22Rv1 (cell line): ENCODE measurements at regions not wholly inside any gene's neighbourhood (a gene's known extent, or its start where the extent isn't known, plus 50 kb on each side); places are given as distances from the start of the nearest gene placed in this dataset.

Experiments
- H3K27ac ChIP-seq: fragments of 450-650 bp; 2 replicates; pipeline ENCODE4 v1.5.1; 2017
- ZFX ChIP-seq: fragments of 450-650 bp; IDR thresholded peaks from 2 replicates; pipeline ENCODE4 v1.6.1; 2017; ENCODE audit warnings: antibody characterized with exemption, borderline replicate concordance
- TF ChIP-seq, protein P1 (sequence below): fragments of 450-650 bp; IDR thresholded peaks from 2 replicates; pipeline ENCODE4 v1.5.1; 2017; ENCODE audit warnings: mild to moderate bottlenecking

DNA sequence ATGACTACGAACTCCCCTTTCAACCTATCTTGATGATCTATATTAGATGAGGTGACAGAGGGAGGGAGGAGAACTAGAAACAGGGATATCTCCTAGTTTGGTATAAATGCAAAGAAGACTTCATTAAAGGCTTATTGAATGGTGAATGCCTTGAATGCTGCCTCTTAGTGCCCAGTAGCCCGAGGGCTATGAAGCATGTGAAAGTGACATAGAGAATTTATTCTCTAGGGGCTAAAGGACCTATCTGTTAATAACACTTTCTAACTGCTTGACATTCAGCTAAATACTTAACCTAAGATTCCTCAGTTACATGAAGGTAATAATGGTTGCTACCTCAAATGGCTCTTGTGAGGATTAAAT is 764.1 kb downstream of the LTN1 start:
- H3K27ac ChIP-seq = no peak overlapping the region
- TF ChIP-seq, protein P1, sequence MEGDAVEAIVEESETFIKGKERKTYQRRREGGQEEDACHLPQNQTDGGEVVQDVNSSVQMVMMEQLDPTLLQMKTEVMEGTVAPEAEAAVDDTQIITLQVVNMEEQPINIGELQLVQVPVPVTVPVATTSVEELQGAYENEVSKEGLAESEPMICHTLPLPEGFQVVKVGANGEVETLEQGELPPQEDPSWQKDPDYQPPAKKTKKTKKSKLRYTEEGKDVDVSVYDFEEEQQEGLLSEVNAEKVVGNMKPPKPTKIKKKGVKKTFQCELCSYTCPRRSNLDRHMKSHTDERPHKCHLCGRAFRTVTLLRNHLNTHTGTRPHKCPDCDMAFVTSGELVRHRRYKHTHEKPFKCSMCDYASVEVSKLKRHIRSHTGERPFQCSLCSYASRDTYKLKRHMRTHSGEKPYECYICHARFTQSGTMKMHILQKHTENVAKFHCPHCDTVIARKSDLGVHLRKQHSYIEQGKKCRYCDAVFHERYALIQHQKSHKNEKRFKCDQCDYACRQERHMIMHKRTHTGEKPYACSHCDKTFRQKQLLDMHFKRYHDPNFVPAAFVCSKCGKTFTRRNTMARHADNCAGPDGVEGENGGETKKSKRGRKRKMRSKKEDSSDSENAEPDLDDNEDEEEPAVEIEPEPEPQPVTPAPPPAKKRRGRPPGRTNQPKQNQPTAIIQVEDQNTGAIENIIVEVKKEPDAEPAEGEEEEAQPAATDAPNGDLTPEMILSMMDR = no peak
- no peak for TF ChIP-seq ZFX

DNA sequence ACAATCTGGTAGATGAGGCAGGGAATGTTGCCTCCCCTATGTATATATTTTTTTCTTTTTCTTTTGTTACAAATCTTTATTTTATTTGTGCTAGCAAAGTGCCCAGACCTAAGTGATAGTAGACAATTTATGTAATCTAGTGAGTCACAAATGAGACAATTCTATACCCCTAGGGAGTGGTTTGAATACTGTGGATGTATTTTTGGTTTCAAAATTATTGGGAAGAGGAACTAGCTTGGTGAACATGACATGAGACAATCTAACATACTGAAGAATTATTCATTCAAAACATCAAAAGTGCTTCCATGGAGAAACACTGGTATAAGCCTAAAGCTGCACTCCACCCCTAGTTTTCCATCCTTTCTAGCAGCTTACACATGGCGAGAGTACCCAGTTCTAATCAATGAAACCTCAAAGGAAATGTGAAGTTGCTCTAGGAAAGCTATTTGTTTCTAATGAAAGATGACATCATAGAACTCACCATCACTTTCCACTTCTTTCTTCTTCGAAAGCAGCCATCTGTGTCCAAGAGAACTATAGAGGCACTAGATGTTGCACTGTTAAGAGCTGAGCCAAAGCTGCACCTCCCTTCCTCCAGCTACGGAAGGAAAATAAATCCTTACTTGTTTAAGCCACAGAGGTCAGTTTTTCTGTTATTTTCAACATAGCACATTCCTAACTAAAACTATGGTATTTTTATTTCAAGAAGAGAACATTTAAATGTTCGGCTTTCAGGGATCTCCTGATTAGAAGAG is 764.6 kb downstream of the LTN1 start:
- H3K27ac ChIP-seq = no peak overlapping the region
- no peak for TF ChIP-seq ZFX
- TF ChIP-seq, protein P1 = no peak

DNA sequence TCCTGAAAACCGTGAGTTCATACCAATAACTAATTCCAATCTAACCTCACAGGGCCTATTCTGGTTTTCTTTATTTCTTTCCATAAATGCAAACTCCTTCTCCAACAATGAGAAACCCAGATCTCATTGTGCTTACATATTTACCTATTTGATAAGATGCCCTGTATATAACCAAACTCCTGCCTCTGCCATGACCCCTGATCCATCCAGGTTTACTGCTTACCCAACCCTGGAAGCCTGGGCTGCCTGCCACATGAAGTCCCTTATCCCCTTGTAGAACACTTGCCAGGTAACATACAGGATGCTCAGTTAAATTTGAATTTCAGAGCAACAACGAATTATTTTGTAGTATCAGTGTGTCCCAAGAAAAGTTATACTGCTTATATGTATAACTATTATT is 766.1 kb downstream of the LTN1 start:
- H3K27ac ChIP-seq = no peak overlapping the region

DNA sequence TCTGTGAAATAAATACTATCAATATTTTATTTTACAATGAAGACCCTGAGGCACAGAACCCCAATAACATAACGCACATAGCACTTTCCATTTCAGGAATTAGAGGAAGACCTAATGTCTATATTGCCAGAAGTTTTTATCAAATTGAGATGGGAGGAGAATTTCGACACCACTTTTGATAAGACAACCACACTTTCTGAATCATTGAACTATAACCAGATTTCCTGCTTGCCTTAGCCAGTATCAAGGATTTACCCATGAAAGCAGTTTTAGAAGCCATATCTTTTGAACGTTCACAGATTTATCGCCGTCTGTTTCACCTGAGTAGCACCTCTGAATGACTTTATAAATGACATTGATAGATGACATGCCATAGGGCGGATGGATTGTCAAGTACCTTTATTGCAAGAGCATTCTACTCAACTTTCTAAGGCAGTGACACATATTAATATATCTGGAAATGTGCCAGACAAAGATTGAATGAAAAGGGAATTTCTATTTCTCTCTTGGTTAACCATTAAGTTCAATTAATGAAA is 768.4 kb downstream of the LTN1 start:
- no peak for TF ChIP-seq ZFX
- TF ChIP-seq, protein P1 = no peak
- H3K27ac ChIP-seq = no peak overlapping the region

More for the DNA sequence above, 766.1 kb downstream of the LTN1 start:
- TF ChIP-seq, protein P1 = no peak
- TF ChIP-seq ZFX = no peak

DNA sequence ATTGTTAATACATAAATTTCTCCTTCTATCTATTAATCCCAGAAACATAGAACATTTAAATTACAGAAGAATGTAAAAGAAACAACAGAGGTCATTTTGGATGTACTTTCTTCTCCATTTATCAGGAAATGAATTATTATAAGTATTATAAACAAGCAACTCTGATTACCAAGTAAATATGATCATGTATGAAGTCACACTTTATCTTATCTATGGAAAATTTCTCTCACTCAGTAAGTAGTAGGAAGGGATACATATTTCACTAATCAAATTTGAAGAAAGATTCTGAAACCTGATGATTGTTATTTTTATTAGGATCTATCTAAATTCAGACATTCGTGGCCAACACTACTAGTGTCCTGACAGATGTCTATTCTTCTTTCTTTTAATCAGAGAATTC is 770.7 kb downstream of the LTN1 start:
- H3K27ac ChIP-seq = no peak overlapping the region
- TF ChIP-seq, protein P1 = no peak
- TF ChIP-seq ZFX = no peak

DNA sequence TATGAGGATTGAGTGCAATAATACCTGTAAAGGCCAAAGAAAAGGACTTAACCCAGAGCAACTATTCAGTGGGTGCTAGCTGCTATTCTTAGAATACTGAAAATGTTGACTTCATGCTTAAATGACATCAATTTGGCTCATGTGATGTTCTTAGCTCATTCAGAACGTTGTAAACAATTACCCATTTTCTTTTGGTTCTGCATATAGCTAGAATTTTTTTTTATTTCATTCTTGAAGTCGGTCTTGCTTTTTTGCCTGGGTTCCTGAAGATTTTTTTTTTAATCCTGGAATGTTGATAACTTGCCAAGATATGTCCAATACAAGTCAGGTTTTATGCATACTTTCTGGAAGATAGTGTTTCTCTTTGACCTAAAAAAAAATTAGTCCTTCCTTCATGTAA is 772.0 kb downstream of the LTN1 start:
- no peak overlapping the region for H3K27ac ChIP-seq
- TF ChIP-seq ZFX = no peak
- TF ChIP-seq, protein P1 = no peak

DNA sequence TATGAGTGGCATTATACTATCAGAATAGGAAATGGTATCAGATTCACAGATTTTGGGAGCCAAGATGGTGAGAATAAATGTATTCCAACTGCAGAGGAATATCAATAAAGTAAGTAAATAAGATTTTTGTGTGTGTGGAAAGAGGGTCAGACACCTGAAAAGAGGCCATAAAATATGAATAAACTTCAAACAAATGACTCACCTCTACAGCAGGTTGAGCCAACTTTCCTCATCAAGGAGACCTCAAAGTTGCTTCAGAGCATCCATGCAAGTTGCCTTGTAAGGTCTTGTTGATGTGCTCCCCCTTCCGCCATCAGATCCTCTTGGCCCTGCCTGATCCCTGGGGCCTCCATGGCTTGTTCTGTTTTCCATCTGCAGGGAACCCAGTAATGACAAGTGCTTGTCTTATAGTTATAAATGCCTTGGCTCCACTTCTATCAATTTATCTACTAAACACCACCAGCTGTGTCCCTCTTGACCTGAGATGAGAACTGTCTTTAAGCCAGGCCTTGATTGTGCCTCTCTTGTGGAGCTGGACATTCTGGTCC is 775.6 kb downstream of the LTN1 start:
- TF ChIP-seq ZFX = no peak
- TF ChIP-seq, protein P1 = no peak
- no peak overlapping the region for H3K27ac ChIP-seq
